Body of pancreas (tissue), 4 donors: ENCODE measurements at regions not wholly inside any gene's neighbourhood (a gene's known extent, or its start where the extent isn't known, plus 50 kb on each side); places are given as distances from the start of the nearest gene placed in this dataset.

Experiments used
- ATAC-seq: fragments of 150-250 bp; one replicate; pipeline ENCODE4 v1.9.1; 2016
- DNase-seq, 4 donors: peaks; one replicate each; pipeline ENCODE4 v3.0.0-alpha.2; 2019
- H3K27ac ChIP-seq, 4 donors: fragments of 200-600 bp; sonication (generic); 1 replicate in 3 of 4; 2 replicates in 1 of 4; pipeline versions ENCODE4 v1.5.1 to v1.6.1; 2016 to 2019; ENCODE audit warnings: mild to moderate bottlenecking in 1 of 4, mixed read lengths in 1 of 4, moderate library complexity in 1 of 4
- H3K27me3 ChIP-seq, 2 donors: fragments of 200-600 bp; sonication (generic); one replicate each; pipeline ENCODE4 v1.6.0; 2016; ENCODE audit warnings: mild to moderate bottlenecking in 1 of 2
- H3K36me3 ChIP-seq, 2 donors: fragments of 200-600 bp; sonication (generic); replicated peaks in 1 of 2; 2 replicates each; pipeline ENCODE4 v1.5.1; 2016; ENCODE audit warnings: low read depth in 2 of 2; ENCODE audit not compliant: insufficient read depth in 1 of 2
- H3K4me1 ChIP-seq: fragments of 200-600 bp; sonication (generic); one replicate; pipeline ENCODE4 v1.6.0; 2016
- H3K4me3 ChIP-seq, 2 donors: fragments of 200-600 bp; sonication (generic); 1 replicate in 1 of 2; 2 replicates in 1 of 2; pipeline ENCODE4 v1.5.1; 2016 to 2019
- H3K9me3 ChIP-seq, 3 donors: fragments of 200-600 bp; sonication (generic); 1 replicate in 2 of 3; 2 replicates in 1 of 3; pipeline ENCODE4 v1.5.1; 2016
- CTCF ChIP-seq, 7 experiments: fragments of 450-650 bp in 4 of 7; fragments of 200-600 bp in 3 of 7; sonication (generic) in 3 of 7; IDR thresholded peaks; one replicate each; pipeline ENCODE4 v1.5.1; 2016 to 2019; ENCODE audit warnings: antibody characterized with exemption in 7 of 7
- POLR2A ChIP-seq, 3 donors: fragments of 450-650 bp; IDR thresholded peaks; one replicate each; pipeline ENCODE4 v1.6.1; 2016; ENCODE audit warnings: antibody characterized with exemption in 3 of 3, mild to moderate bottlenecking in 2 of 3
- WGBS, 2 donors: methylation state at CpG; one replicate each; pipeline ENCODE4 v1.1.5; 2017; 5-methylcytosine and 5-hydroxymethylcytosine counted together
- intact Hi-C: fragments of 100-400 bp; cut with DNase I; formaldehyde crosslinking; loops from one replicate; pipeline ENCODE4 v1.15.1; 2023

DNA sequence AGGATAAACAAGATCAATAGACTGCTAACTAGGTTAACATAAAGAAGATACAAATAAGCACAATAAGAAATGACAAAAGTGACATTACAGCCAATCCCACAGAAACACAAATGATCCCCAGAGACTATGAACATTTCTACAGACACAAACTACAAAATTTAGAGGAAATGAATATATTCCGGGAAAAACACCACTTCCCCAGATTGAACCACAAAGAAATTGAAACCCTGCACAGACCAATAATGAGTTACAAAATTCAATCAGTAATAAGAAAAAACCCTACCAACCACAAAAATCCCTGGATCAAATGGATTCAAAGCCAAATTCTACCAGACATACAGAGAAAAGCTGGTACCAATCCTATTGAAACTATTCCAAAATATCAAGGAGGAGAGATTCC, 232.4 kb upstream of the RBMS1 start:
- ATAC-seq (no peak), DNase-seq (no peak)
- Histone ChIP-seq H3K4me3 (no peak overlapping the region), H3K4me1 (no peaks in the 10 kb centered on the region), H3K36me3 (no peaks in the 10 kb centered on the region), H3K27ac (no peak overlapping the region), H3K27me3 (no peaks in the 10 kb centered on the region), H3K9me3 (no peaks in the 10 kb centered on the region)
- TF ChIP-seq CTCF (IDR thresholded peaks at IDR 0.05) (no peak), POLR2A (IDR thresholded peaks at IDR 0.05) (no peak)
- intact Hi-C loops: no loop called here
- 46 to 76% methylated on average over 1 of the region's 1 CpG for WGBS, 2 donors

DNA sequence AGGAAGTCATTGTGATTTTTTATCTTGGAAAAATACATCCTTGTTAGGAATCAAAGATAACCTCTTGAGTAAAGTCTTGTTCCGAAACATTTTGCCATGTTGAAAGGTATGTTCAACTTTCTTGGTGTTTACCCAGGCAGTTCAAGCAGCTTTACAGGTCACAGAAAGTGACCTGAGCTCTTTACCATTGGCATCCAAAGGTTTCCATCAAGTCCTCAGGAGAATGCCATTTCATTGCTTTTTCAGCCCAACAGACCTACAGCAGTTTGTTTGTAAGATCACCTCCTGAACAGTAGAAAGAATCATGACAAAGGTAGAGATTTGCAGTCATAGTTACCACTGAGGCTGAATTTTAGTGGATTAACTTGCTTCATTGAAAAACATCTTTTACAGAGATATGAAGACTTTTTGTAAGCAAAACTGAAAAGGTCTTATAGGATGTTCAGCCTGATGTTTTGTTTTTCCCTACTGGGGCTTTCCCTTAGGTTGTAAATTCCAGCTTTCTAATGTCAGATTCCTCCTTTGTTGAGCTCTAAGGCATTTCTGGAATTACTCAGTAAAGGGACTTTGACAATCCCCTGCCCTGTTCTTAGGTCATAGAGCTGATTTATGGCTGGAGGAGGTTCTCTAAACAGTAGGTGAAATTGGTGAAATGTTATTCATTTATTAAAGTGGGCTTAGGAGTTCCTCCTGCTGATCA, 236.8 kb upstream of the RBMS1 start:
- 92 to 97% methylated on average over 1 of the region's 1 CpG for WGBS, 2 donors
- H3K36me3 ChIP-seq: no peaks in the 10 kb centered on the region
- DNase-seq: no peak
- H3K27me3 ChIP-seq: no peaks in the 10 kb centered on the region
- TF ChIP-seq POLR2A (IDR thresholded peaks at IDR 0.05) (no peak), CTCF (IDR thresholded peaks at IDR 0.05) (no peak)
- no peak for ATAC-seq
- intact Hi-C loops: no loop called here
- H3K9me3 ChIP-seq: no peaks in the 10 kb centered on the region
- no peak overlapping the region for H3K27ac ChIP-seq
- H3K4me1 ChIP-seq: no peaks in the 10 kb centered on the region
- H3K4me3 ChIP-seq: no peak overlapping the region

GRCh38 chr2:160731415-160731814, 237.8 kb upstream of the RBMS1 start:
- ATAC-seq: no peak
- Histone ChIP-seq H3K27me3 (no peaks in the 10 kb centered on the region), H3K36me3 (no peaks in the 10 kb centered on the region), H3K4me3 (no peak overlapping the region), H3K4me1 (no peaks in the 10 kb centered on the region), H3K9me3 (no peaks in the 10 kb centered on the region), H3K27ac (no peak overlapping the region)
- no peak for DNase-seq
- intact Hi-C loops: no loop called here
- no peak for TF ChIP-seq CTCF (IDR thresholded peaks at IDR 0.05)
- TF ChIP-seq POLR2A (IDR thresholded peaks at IDR 0.05): no peak

DNA sequence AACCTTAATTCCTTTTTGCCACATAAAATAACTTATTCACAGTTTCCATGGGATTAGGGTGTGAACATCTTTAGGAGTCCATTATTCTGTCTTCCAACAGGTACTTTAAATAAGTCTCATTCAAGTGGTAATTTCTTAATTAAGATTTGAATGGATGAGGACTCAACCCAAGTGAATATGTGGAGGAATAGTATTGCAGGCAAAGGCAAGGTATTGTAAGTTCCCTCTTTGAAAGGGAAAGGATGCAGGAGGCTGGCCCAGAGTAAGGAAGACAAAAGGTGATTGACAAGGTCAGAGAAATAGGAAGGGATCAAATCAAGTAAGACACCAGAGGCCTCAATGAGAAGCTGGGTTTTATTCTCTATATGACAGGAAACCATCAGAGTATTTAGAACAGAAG, 238.2 kb upstream of the RBMS1 start:
- Histone ChIP-seq H3K27me3 (no peaks in the 10 kb centered on the region), H3K36me3 (no peaks in the 10 kb centered on the region), H3K9me3 (no peaks in the 10 kb centered on the region), H3K4me3 (no peak overlapping the region), H3K4me1 (no peaks in the 10 kb centered on the region), H3K27ac (no peak overlapping the region)
- TF ChIP-seq CTCF (IDR thresholded peaks at IDR 0.05) (no peak), POLR2A (IDR thresholded peaks at IDR 0.05) (no peak)
- intact Hi-C loops: no loop called here
- ATAC-seq (no peak), DNase-seq (no peak)

DNA sequence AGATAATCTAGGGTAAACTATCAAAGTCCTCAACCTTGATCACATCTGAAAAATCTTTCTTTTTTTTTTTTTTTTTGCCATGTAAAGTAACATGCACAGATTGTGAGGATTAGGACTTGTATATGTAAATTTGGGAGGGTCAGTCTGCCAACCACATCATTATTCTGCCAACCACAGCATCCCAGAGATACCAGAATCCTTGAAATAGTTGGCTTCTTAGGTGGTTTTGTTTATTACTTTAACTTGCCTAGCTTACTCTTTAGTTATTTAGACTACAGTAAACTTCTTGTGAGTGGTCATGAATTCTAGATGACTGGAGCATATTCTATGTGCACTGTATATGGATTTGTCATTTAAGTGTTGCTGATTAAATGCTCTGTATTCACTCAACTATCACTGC, 242.1 kb upstream of the RBMS1 start:
- no peak overlapping the region for H3K27ac ChIP-seq
- no peak for TF ChIP-seq CTCF (IDR thresholded peaks at IDR 0.05)
- no peak for TF ChIP-seq POLR2A (IDR thresholded peaks at IDR 0.05)
- no peaks in the 10 kb centered on the region for H3K9me3 ChIP-seq
- intact Hi-C loops: no loop called here
- no peak for ATAC-seq
- H3K36me3 ChIP-seq: no peaks in the 10 kb centered on the region
- DNase-seq: no peak
- H3K4me3 ChIP-seq: no peak overlapping the region
- no peaks in the 10 kb centered on the region for H3K4me1 ChIP-seq
- H3K27me3 ChIP-seq: no peaks in the 10 kb centered on the region
